A549 (cell line): ENCODE measurements at regions not wholly inside any gene's neighbourhood (a gene's known extent, or its start where the extent isn't known, plus 50 kb on each side); places are given as distances from the start of the nearest gene placed in this dataset.

Experiments used
- CTCF ChIP-seq: fragments of >200 bp; sonication (Bioruptor Twin); formaldehyde crosslinking; IDR thresholded peaks from 3 replicates; pipeline ENCODE4 v1.5.1; 2016
- JUN ChIP-seq, 2 experiments: fragments of >200 bp; sonication (Bioruptor Twin); formaldehyde crosslinking; IDR thresholded peaks; 2 replicates in 1 of 2; 3 replicates in 1 of 2; pipeline ENCODE4 v1.6.1; 2016 to 2017
- KDM1A ChIP-seq: fragments of 200-600 bp; sonication (generic); IDR thresholded peaks from 2 replicates; pipeline ENCODE4 v1.6.1; 2016; ENCODE audit warnings: low read depth, mild to moderate bottlenecking
- PBX3 ChIP-seq: IDR thresholded peaks from 2 replicates; pipeline ENCODE4 v1.6.1; 2012
- POLR2A ChIP-seq: IDR thresholded peaks from 2 replicates; pipeline ENCODE4 v1.6.1; 2012; ENCODE audit warnings: mild to moderate bottlenecking, low read length
- RCOR1 ChIP-seq: fragments of 150-350 bp; IDR thresholded peaks from 2 replicates; pipeline ENCODE4 v1.6.1; 2014; ENCODE audit warnings: antibody characterized with exemption, low read length, low read depth
- ZFP36 ChIP-seq: fragments of 450-650 bp; IDR thresholded peaks from 2 replicates; pipeline ENCODE4 v1.6.1; 2014; ENCODE audit warnings: borderline replicate concordance; ENCODE audit not compliant: partially characterized antibody

GRCh38 chr6:126245077-126245476 lies 94.8 kb upstream of the CENPW start:
- TF ChIP-seq CTCF (no peak), JUN (IDR thresholded peaks at IDR 0.05) (no peak), RCOR1 (no peak), ZFP36 (no peak), PBX3 (no peak), KDM1A (no peak), POLR2A (no peak)
